Activated naive CD4-positive, alpha-beta T cell treated with anti-CD3 and anti-CD28 coated beads, Interleukin-2, amount 50 U/mL, for 24 hours (primary cell): ENCODE measurements at regions not wholly inside any gene's neighbourhood (a gene's known extent, or its start where the extent isn't known, plus 50 kb on each side); places are given as distances from the start of the nearest gene placed in this dataset.

Experiments used
- H3K27ac Mint-ChIP-seq: one replicate; pipeline ENCODE4 v1.8.0; 2021; ENCODE audit warnings: mild to moderate bottlenecking, mixed read lengths
- H3K27me3 Mint-ChIP-seq: one replicate; pipeline ENCODE4 v1.8.0; 2021; ENCODE audit warnings: mixed read lengths
- H3K36me3 Mint-ChIP-seq: one replicate; pipeline ENCODE4 v1.8.0; 2021; ENCODE audit warnings: mixed read lengths
- H3K4me1 Mint-ChIP-seq: one replicate; pipeline ENCODE4 v1.8.0; 2021; ENCODE audit warnings: mixed read lengths
- H3K4me3 Mint-ChIP-seq: one replicate; pipeline ENCODE4 v1.8.0; 2021; ENCODE audit warnings: mild to moderate bottlenecking, mixed read lengths
- H3K9me3 Mint-ChIP-seq: one replicate; pipeline ENCODE4 v1.8.0; 2021; ENCODE audit warnings: mixed read lengths

DNA sequence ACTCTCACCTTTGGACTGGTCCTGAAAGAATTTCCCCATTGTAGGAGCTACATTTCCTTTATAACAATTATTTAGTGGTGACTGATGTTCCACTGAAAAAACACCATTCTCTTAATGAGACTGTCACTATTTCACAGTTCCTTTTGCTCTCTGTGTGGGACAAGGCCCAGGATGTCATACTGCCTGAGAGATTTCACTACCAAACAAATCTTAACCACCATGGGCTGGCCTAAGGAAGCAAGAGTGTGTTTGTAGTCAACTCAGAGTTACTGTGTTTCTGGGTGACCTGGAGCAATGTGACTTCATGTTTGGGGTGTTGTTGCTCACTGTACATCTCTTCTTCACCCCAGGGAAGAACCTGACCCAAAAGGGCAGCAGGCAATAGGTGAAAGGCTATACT, 50.1 kb upstream of the ZNF608 start:
- Mint-ChIP-seq H3K27ac (no peak overlapping the region), H3K4me1 (no peaks in the 10 kb centered on the region), H3K9me3 (no peaks in the 10 kb centered on the region), H3K4me3 (no peak overlapping the region), H3K27me3 (no peaks in the 10 kb centered on the region), H3K36me3 (no peaks in the 10 kb centered on the region)

DNA sequence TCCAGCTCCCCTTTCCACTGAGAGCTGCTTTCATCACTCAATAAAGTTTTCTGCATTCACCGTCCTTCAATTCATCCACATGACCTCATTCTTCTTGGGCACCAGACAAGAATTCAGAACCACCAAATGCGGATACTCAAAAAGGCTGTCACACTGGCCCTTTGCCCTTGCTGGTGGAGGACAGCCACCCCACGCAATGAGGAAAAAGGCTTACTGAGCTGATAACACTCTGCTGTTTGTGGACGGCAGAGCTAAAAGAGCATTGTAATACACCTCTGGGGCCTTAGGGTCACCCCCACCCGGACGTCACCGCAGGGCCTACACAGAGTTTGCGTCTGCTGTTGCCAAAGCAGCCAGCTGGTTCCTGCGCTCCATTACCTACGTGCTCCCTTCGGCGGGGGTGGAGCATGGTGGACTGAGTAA, 51.2 kb upstream of the ZNF608 start:
- Mint-ChIP-seq H3K27me3 (no peaks in the 10 kb centered on the region), H3K36me3 (no peaks in the 10 kb centered on the region), H3K4me1 (no peaks in the 10 kb centered on the region), H3K27ac (no peak overlapping the region), H3K4me3 (no peak overlapping the region), H3K9me3 (no peaks in the 10 kb centered on the region)

DNA sequence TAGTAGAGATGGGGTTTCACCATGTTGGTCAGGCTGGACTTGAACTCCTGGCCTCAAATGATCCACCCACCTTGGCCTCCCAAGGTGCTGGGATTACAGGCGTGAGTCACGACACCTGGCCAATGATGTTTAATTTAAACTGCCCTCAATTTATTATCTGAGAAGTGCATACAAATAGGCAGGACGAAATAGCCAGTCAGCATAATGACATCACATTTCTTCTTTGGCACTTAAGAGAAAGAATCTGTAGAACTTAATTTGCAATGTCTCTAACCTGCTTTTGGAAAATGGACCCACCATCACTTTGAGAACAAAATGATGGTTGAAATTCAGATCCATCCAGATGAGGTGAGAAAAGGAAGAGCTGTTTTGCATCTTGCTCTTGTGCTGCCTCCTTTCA, 52.5 kb upstream of the ZNF608 start:
- Mint-ChIP-seq H3K36me3 (no peaks in the 10 kb centered on the region), H3K4me3 (no peak overlapping the region), H3K27me3 (no peaks in the 10 kb centered on the region), H3K4me1 (no peaks in the 10 kb centered on the region), H3K9me3 (no peaks in the 10 kb centered on the region), H3K27ac (no peak overlapping the region)

DNA sequence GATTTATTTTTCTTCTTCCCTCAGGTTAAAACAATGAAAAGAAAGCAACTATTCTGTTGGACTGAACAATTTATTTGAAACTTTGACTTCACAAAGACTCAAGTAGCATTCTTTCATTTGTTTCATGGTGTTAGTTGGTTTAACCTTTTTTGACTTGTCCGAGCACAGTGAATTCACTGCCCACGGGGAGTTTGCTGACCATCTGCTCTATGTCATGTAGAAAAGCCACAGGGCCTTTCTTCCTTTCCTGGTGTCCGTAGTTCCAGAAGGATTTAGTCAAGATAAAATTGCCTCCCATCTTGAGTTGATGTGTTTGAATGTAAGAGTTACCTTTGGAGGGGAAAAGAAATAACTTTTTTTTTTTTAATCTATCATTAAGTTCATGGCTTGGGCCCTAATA, 55.1 kb upstream of the ZNF608 start:
- Mint-ChIP-seq H3K9me3 (no peaks in the 10 kb centered on the region), H3K36me3 (no peaks in the 10 kb centered on the region), H3K27ac (no peak overlapping the region), H3K4me1 (no peaks in the 10 kb centered on the region), H3K4me3 (no peak overlapping the region), H3K27me3 (no peaks in the 10 kb centered on the region)

DNA sequence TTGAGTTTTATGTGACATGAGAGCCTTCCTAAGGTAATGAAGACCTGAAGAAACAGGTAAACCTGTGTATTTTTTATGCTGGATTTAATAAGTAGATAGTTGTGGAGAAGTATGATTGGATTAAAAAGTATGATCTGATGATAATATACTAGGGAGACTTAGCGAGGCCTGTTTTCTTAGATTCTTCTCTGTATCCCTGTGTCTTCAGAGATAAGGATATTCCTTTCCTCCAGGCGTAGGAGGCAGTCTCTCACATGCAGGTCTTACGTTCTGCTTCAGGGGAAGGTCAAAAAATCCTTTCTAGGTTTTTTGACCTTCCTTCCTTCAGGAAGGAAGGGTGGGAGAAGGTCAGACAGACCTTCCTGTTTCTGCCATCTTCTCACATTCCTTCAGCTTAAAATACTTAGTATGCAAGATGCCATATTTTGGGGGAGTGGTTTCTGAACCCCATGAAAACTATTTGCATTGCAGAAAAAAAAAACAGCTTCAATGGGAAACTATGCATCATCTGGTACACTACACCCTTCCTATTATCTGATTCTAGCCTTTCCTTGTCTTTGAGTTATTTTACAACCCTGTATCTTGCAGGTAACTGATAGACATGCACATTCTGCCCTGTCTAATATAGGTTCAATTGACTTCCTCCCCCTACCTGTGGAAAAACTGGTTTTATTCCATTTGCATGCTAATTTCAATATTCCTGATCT, 57.3 kb upstream of the ZNF608 start:
- no peaks in the 10 kb centered on the region for H3K9me3 Mint-ChIP-seq
- H3K27ac Mint-ChIP-seq = no peak overlapping the region
- no peaks in the 10 kb centered on the region for H3K4me1 Mint-ChIP-seq
- no peak overlapping the region for H3K4me3 Mint-ChIP-seq
- no peaks in the 10 kb centered on the region for H3K27me3 Mint-ChIP-seq
- no peaks in the 10 kb centered on the region for H3K36me3 Mint-ChIP-seq

DNA sequence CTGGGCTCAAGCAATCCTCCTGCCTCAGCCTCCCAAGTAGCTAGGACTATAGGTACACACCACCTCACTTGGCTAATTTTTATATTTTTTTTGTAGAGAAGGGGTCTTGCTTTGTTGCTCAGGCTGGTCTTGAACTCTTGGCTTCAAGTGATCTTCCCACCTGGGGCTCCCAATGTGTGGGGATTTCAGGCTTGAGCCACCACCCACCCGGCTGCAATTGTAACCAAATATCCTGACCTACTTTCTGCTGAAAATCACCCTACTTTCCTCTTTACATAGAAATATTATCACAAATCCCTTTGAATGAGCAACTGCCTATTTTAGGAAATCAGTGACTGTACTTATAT, 59.6 kb upstream of the ZNF608 start:
- H3K4me1 Mint-ChIP-seq = no peaks in the 10 kb centered on the region
- no peak overlapping the region for H3K4me3 Mint-ChIP-seq
- no peaks in the 10 kb centered on the region for H3K36me3 Mint-ChIP-seq
- H3K27me3 Mint-ChIP-seq = no peaks in the 10 kb centered on the region
- no peaks in the 10 kb centered on the region for H3K9me3 Mint-ChIP-seq
- no peak overlapping the region for H3K27ac Mint-ChIP-seq

DNA sequence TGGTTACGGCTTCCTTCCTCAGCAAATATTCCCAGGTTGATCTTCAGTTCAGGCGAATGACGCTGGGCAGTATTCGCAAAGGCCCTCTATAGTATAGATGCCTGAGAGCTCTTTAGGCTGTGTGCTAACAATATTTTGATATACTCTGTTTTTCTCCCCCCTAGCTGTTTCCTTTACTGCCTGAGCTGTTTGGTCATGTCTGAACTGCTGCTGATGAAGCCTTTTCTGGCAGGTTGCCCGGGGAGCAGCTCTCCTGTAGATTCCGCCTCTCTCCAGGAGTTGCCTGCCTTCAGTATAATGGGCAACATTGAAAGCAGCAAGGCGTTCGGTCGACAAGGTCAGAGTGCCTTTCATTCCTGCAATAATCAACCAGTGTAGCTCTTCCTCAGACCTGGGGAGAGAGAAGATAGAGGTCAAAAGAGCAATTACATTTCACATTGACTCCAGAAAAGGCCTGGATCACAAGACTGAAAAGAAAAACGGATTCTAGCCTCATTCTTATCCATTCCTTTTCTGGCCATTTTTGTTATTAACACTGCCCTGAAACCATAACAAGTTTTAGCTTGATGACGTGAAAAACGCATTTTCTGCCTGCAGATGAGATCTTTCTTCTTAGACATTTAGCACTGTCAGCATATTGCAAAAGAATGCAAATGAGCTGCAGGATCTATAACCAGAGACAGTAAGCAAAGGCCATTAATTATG, 60.1 kb upstream of the ZNF608 start:
- Mint-ChIP-seq H3K27ac (no peak overlapping the region), H3K4me3 (no peak overlapping the region), H3K36me3 (no peaks in the 10 kb centered on the region), H3K27me3 (no peaks in the 10 kb centered on the region), H3K4me1 (no peaks in the 10 kb centered on the region), H3K9me3 (no peaks in the 10 kb centered on the region)

DNA sequence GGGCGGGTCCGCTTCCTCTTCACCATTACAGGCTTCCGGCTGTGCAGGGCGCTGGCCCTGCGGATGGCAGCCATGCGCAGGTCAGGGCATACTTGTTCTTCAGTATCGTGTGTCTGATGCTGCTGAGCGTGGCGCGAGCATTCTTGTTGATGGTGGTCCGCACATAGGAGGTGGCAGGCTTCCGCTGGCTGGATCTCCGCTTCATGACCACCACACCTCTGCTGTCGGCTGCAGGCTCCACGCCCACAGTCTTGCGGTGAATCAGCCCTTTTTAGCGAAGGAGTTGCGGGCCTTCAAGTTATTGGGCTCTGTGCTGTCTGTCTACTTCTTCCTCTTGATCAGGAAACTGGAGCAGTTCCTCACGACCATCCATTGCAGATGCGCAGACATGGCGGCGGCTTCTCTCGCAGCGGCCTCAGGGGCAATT, 62.4 kb upstream of the ZNF608 start:
- Mint-ChIP-seq H3K36me3 (no peaks in the 10 kb centered on the region), H3K27me3 (no peaks in the 10 kb centered on the region)

DNA sequence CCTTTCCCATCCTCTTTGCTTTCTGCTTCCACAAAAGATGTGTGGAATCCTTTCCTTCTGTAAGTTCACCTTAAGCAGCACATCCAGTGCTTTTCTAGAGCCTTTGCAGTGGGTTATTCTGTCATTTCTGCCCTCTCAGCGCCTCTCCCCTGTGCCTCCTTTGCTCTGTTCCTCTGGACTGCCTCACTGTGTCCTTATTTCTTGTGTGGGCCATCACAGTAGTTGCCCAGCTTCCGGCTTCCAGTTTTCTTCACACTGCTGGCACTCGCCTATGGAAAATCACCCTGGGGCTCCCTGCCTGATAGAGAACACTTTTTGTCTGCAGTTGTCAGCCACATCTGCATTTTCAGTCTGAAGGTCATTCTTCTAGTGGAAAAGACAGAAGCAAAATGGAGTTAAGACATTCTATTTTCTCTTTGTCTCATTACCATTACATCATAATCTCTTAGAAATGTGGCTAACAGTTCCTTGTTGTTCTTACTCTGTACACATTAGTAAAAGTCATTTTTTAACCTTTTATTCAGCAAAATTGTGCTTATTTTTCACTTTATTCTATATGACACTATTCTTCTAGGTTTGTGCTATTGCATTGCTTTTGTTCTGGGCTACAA, 64.1 kb upstream of the ZNF608 start:
- Mint-ChIP-seq H3K27ac (no peak overlapping the region), H3K36me3 (no peaks in the 10 kb centered on the region), H3K27me3 (no peaks in the 10 kb centered on the region), H3K4me3 (no peak overlapping the region), H3K9me3 (no peaks in the 10 kb centered on the region), H3K4me1 (no peaks in the 10 kb centered on the region)

More for the DNA sequence above, 62.4 kb upstream of the ZNF608 start:
- Mint-ChIP-seq H3K27ac (no peak overlapping the region), H3K9me3 (no peaks in the 10 kb centered on the region), H3K4me1 (no peaks in the 10 kb centered on the region), H3K4me3 (no peak overlapping the region)

DNA sequence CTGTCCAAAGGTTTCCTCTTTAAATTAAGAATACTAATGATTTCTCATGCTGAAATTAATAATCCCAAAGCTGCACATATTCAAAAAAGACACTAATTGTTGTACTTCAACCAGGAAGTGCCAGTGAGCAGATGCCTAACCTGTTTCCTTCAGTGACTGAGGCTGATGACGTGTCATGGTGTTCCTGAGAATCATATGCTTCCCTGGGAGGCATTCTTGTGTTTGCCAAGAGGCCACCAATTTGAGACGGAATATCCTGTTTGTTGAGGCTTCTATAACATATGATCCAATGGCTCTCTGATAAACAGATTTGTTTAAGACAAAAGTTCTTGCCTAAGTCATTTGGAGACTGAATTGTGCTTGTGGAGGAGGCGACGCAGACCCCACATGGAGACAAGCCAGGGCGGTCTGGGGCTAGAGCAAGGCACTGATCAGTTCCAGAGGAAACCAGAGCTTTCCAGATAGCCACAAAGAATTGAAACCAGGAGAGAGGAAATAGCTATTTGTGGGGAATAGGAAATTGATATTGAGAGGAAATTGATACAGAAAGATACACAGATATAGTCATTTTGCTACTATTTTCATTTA, 66.4 kb upstream of the ZNF608 start:
- H3K27me3 Mint-ChIP-seq = no peaks in the 10 kb centered on the region
- no peak overlapping the region for H3K27ac Mint-ChIP-seq
- no peaks in the 10 kb centered on the region for H3K9me3 Mint-ChIP-seq
- no peaks in the 10 kb centered on the region for H3K36me3 Mint-ChIP-seq
- H3K4me1 Mint-ChIP-seq = no peaks in the 10 kb centered on the region
- no peak overlapping the region for H3K4me3 Mint-ChIP-seq

DNA sequence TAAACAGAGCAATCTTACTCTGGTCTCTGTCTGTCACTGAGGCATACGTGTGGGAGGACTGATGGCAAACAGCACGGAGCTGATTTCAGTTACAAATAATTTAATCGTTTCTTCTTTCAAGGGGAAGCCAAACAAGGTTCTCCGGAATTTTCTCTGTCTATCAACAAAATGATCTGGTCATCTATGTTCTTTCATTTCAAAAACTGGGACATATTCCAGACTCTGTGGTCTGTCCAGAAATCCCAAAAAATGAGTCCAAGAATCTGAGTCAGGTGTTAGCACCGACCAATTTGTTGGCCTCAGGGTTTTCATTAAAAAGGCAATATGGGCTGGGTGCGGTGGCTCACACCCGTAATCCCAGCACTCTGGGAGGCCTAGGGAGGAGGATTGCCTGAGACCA, 69.9 kb upstream of the ZNF608 start:
- no peaks in the 10 kb centered on the region for H3K9me3 Mint-ChIP-seq
- H3K4me3 Mint-ChIP-seq = no peak overlapping the region
- no peaks in the 10 kb centered on the region for H3K27me3 Mint-ChIP-seq
- no peak overlapping the region for H3K27ac Mint-ChIP-seq
- H3K36me3 Mint-ChIP-seq = no peaks in the 10 kb centered on the region
- H3K4me1 Mint-ChIP-seq = no peaks in the 10 kb centered on the region

DNA sequence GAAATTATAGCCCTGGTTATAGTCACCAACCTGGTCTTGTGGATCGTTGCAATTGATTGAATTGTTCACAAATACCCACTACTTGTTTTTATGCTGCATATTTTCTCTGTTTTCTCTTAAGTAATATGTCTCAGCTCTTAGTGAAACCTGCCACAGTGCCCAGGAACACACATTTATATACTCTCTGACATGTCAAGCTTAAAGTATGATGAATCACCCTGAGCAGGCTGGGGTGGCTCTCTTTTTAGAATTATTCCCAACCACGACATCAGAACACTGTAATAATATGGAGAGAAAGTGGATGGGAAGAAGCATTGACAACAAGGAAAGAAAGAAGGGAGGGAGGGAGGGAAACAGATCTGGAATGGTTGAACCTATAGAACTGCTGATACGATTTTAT, 72.8 kb upstream of the ZNF608 start:
- Mint-ChIP-seq H3K4me3 (no peak overlapping the region), H3K27me3 (no peaks in the 10 kb centered on the region), H3K9me3 (no peaks in the 10 kb centered on the region), H3K36me3 (no peaks in the 10 kb centered on the region), H3K4me1 (no peaks in the 10 kb centered on the region), H3K27ac (no peak overlapping the region)

DNA sequence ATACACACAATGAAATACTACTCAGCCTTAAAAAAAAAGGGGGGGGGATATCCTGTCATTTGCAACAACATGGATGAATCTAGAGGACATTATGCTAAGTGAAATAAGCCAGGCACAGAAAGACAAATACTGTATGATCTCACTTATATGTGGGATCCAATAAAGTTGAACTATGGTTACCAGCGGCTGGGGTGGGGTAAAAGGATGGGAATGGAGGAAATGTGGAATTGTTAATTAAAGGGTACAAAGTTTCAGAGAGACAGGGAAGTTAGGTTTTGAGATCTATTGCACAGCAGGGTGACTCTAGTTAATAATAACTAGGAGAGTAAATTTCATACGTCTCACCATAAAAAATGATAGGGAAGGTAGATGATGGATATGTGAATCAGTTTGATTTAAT, 76.2 kb upstream of the ZNF608 start:
- H3K9me3 Mint-ChIP-seq = no peaks in the 10 kb centered on the region
- H3K36me3 Mint-ChIP-seq = no peaks in the 10 kb centered on the region
- no peak overlapping the region for H3K27ac Mint-ChIP-seq
- H3K27me3 Mint-ChIP-seq = no peaks in the 10 kb centered on the region
- H3K4me3 Mint-ChIP-seq = no peak overlapping the region
- H3K4me1 Mint-ChIP-seq = no peaks in the 10 kb centered on the region

DNA sequence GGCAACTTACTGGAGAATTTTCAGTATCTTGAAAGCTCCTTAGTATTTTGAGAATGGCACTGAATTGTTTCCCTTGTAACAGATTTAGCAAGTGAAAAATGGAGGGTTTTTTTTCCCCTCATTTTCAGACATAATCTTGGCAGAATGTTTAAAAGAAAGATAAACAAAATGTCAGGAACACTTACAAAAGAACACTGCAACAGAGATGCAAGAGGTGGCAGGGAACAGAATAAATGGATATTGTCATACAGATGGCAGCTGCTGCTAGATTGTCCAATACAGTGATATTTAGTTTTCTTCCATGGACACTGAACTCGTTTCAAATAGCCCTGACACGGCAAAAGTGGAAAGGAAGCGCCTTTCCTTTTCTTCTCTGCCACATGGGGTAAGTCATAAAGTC, 76.9 kb upstream of the ZNF608 start:
- Mint-ChIP-seq H3K9me3 (no peaks in the 10 kb centered on the region), H3K36me3 (no peaks in the 10 kb centered on the region), H3K4me1 (no peaks in the 10 kb centered on the region), H3K27ac (no peak overlapping the region), H3K4me3 (no peak overlapping the region), H3K27me3 (no peaks in the 10 kb centered on the region)

DNA sequence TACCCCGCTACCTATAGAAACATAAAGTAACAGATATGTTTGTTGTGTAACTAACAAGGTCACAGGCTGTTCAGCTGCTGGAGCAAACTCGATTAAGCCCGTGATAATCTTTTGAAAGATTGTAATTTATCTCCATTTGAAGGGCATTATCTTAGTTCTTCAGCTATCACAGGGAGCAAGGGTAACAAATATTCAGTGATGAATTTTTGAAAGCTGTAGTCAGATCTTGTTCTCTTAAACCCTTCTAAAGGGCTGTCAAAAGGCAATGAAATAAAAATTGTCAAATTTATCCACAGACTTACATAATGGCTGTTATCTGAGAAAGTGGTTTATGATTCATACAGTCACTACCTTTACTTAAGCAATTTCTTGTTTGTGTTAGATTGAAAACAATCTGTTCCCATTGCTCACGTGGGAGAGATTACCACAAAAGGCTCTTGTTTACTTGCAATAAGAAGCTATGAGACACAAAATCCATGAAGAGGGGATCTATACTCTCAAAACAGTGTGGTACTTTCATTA, 78.3 kb upstream of the ZNF608 start:
- no peak overlapping the region for H3K4me3 Mint-ChIP-seq
- H3K27me3 Mint-ChIP-seq = no peaks in the 10 kb centered on the region
- no peaks in the 10 kb centered on the region for H3K36me3 Mint-ChIP-seq
- no peaks in the 10 kb centered on the region for H3K4me1 Mint-ChIP-seq
- H3K9me3 Mint-ChIP-seq = peaks cover 2% of the 10 kb centered on the region
- H3K27ac Mint-ChIP-seq = no peak overlapping the region
